ENCODE measurements at regions not wholly inside any gene's neighbourhood (a gene's known extent, or its start where the extent isn't known, plus 50 kb on each side); places are given as distances from the start of the nearest gene placed in this dataset.

- TF ChIP-seq POLR2A (IDR thresholded peaks at IDR 0.05; ENCODE audit: low read length) (no peak), GATA1 (IDR thresholded peaks at IDR 0.05; ENCODE audit: low read depth, low read length) (no peak)
Measured at GRCh38 chr2:236712304-236712703, 142.7 kb downstream of the ACKR3 start.

All from erythroblast (primary cell).